H9 (cell line): ENCODE measurements at regions not wholly inside any gene's neighbourhood (a gene's known extent, or its start where the extent isn't known, plus 50 kb on each side); places are given as distances from the start of the nearest gene placed in this dataset.

Source experiments
- DNase-seq: peaks from one replicate; pipeline ENCODE4 v3.0.0-alpha.2; 2017
- H2AFZ ChIP-seq: one replicate; pipeline ENCODE4 v1.6.1; 2013; ENCODE audit warnings: mild to moderate bottlenecking, low read length, control low read depth, moderate library complexity
- H2AK5ac ChIP-seq: 2 replicates; pipeline ENCODE4 v1.6.1; 2013; ENCODE audit warnings: low read length, control low read depth, mixed read lengths; ENCODE audit not compliant: insufficient read length
- H2BK120ac ChIP-seq: one replicate; pipeline ENCODE4 v1.6.1; 2013; ENCODE audit warnings: low read depth, mild to moderate bottlenecking, low read length, control low read depth, inconsistent platforms; ENCODE audit not compliant: poor library complexity, severe bottlenecking
- H2BK12ac ChIP-seq: 2 replicates; pipeline ENCODE4 v1.6.1; 2013; ENCODE audit warnings: low read length, control low read depth, mixed read lengths, low read depth; ENCODE audit not compliant: insufficient read length
- H2BK15ac ChIP-seq: 2 replicates; pipeline ENCODE4 v1.6.1; 2013; ENCODE audit warnings: low read depth, low read length, control low read depth
- H2BK20ac ChIP-seq: one replicate; pipeline ENCODE4 v1.6.1; 2013; ENCODE audit warnings: low read depth, mild to moderate bottlenecking, low read length, control low read depth, inconsistent platforms; ENCODE audit not compliant: poor library complexity, severe bottlenecking
- H2BK5ac ChIP-seq: 2 replicates; pipeline ENCODE4 v1.6.1; 2013; ENCODE audit warnings: low read length, control low read depth, mixed read lengths; ENCODE audit not compliant: insufficient read length
- H3K14ac ChIP-seq: 2 replicates; pipeline ENCODE4 v1.6.1; 2013; ENCODE audit warnings: low read length, control low read depth; ENCODE audit not compliant: insufficient read depth
- H3K18ac ChIP-seq: 2 replicates; pipeline ENCODE4 v1.6.1; 2013; ENCODE audit warnings: low read depth, mild to moderate bottlenecking, mixed read lengths, low read length, control low read depth; ENCODE audit not compliant: insufficient read length
- H3K23ac ChIP-seq: 2 replicates; pipeline ENCODE4 v1.6.1; 2013; ENCODE audit warnings: low read length, control low read depth, mixed read lengths, low read depth; ENCODE audit not compliant: insufficient read length
- H3K23me2 ChIP-seq: 2 replicates; pipeline ENCODE4 v1.6.1; 2013; ENCODE audit warnings: low read depth, mild to moderate bottlenecking, mixed read lengths, low read length, control low read depth; ENCODE audit not compliant: insufficient read length, poor library complexity, severe bottlenecking
- H3K27ac ChIP-seq: 2 replicates; pipeline ENCODE4 v1.5.1; 2013; ENCODE audit warnings: low read length, control low read depth, mixed read lengths, low read depth; ENCODE audit not compliant: insufficient read length
- H3K27me3 ChIP-seq: 2 replicates; pipeline ENCODE4 v1.6.1; 2013; ENCODE audit warnings: low read length, control low read depth, inconsistent platforms; ENCODE audit not compliant: insufficient read depth
- H3K4ac ChIP-seq: 2 replicates; pipeline ENCODE4 v1.6.1; 2013; ENCODE audit warnings: low read depth, mild to moderate bottlenecking, control low read depth, inconsistent platforms, low read length, moderate library complexity
- H3K4me1 ChIP-seq: 2 replicates; pipeline ENCODE4 v1.6.1; 2013; ENCODE audit warnings: low read length, control low read depth, inconsistent platforms; ENCODE audit not compliant: insufficient read depth
- H3K4me2 ChIP-seq: 2 replicates; pipeline ENCODE4 v1.6.1; 2013; ENCODE audit warnings: low read length, control low read depth, mixed read lengths; ENCODE audit not compliant: insufficient read length, insufficient read depth
- H3K56ac ChIP-seq: 2 replicates; pipeline ENCODE4 v1.6.1; 2013; ENCODE audit warnings: low read depth, mild to moderate bottlenecking, mixed read lengths, low read length, control low read depth; ENCODE audit not compliant: insufficient read length
- H3K79me1 ChIP-seq: 2 replicates; pipeline ENCODE4 v1.6.1; 2013; ENCODE audit warnings: low read depth, mild to moderate bottlenecking, moderate library complexity, low read length, control low read depth, inconsistent platforms; ENCODE audit not compliant: insufficient read depth, poor library complexity, severe bottlenecking
- H3K79me2 ChIP-seq: 2 replicates; pipeline ENCODE4 v1.6.1; 2013; ENCODE audit warnings: low read length, control low read depth, inconsistent platforms; ENCODE audit not compliant: insufficient read depth
- H3K9ac ChIP-seq: 2 replicates; pipeline ENCODE4 v1.6.1; 2013; ENCODE audit warnings: low read length, control low read depth, mixed read lengths; ENCODE audit not compliant: insufficient read length; ENCODE audit errors: extremely low read depth
- H3K9me3 ChIP-seq: one replicate; pipeline ENCODE4 v1.6.1; 2013; ENCODE audit warnings: low read depth, low read length, inconsistent platforms; ENCODE audit not compliant: control insufficient read depth
- H3T11ph ChIP-seq: one replicate; pipeline ENCODE4 v1.6.1; 2013; ENCODE audit warnings: mild to moderate bottlenecking, low read length, control low read depth, inconsistent platforms
- H4K20me1 ChIP-seq: one replicate; pipeline ENCODE4 v1.6.1; 2013; ENCODE audit not compliant: control insufficient read depth, insufficient read length, insufficient read depth
- H4K5ac ChIP-seq: 2 replicates; pipeline ENCODE4 v1.6.1; 2013; ENCODE audit warnings: low read depth, mild to moderate bottlenecking, mixed read lengths, low read length, control low read depth; ENCODE audit not compliant: insufficient read length
- H4K8ac ChIP-seq: replicated peaks from 2 replicates; pipeline ENCODE4 v1.6.1; 2013; ENCODE audit warnings: low read length, control low read depth, mixed read lengths, low read depth; ENCODE audit not compliant: insufficient read length
- H4K91ac ChIP-seq: 2 replicates; pipeline ENCODE4 v1.6.1; 2013; ENCODE audit warnings: low read depth, mild to moderate bottlenecking, moderate library complexity, mixed read lengths, low read length, control low read depth; ENCODE audit not compliant: insufficient read length
- H3K27ac Mint-ChIP-seq, 3 experiments: 2 replicates in 2 of 3; 3 replicates in 1 of 3; pipeline ENCODE4 v1.8.0; 2020 to 2021; ENCODE audit warnings: mixed read lengths in 3 of 3, mild to moderate bottlenecking in 1 of 3, moderate library complexity in 1 of 3
- H3K27me3 Mint-ChIP-seq: 2 replicates; pipeline ENCODE4 v1.8.0; 2021; ENCODE audit warnings: low read depth, mild to moderate bottlenecking, moderate library complexity, mixed read lengths
- H3K36me3 Mint-ChIP-seq, 3 experiments: 2 replicates in 2 of 3; 3 replicates in 1 of 3; pipeline ENCODE4 v1.8.0; 2020 to 2021; ENCODE audit warnings: low read depth in 3 of 3, mixed read lengths in 3 of 3; ENCODE audit not compliant: insufficient read depth in 1 of 3
- H3K4me1 Mint-ChIP-seq, 2 experiments: 2 replicates each; pipeline ENCODE4 v1.8.0; 2020; ENCODE audit warnings: mixed read lengths in 2 of 2
- H3K4me3 Mint-ChIP-seq, 2 experiments: 2 replicates in 1 of 2; 3 replicates in 1 of 2; pipeline ENCODE4 v1.8.0; 2020 to 2021; ENCODE audit warnings: mild to moderate bottlenecking in 2 of 2, mixed read lengths in 2 of 2, moderate library complexity in 1 of 2
- H3K9me3 Mint-ChIP-seq, 2 experiments: 2 replicates in 1 of 2; 3 replicates in 1 of 2; pipeline ENCODE4 v1.8.0; 2020; ENCODE audit warnings: mild to moderate bottlenecking in 2 of 2, mixed read lengths in 2 of 2, moderate library complexity in 1 of 2
- CTCF ChIP-seq: fragments of 200-600 bp; sonication (generic); conservative IDR thresholded peaks from 3 replicates; pipeline ENCODE4 v1.8.0; 2021; ENCODE audit warnings: antibody characterized with exemption, mild to moderate bottlenecking
- WGBS: extraction: QIAGEN DNeasy Blood & Tissue Kit; methylation state at CpG from one replicate; pipeline ENCODE4 v1.1.7; 2013; ENCODE audit warnings: missing lambda C conversion rate, low lambda C conversion rate, mixed read lengths; ENCODE audit not compliant: insufficient read length; ENCODE audit errors: extremely low coverage; 5-methylcytosine and 5-hydroxymethylcytosine counted together

- H2BK5ac ChIP-seq: no peak overlapping the region
- no peak overlapping the region for H3K14ac ChIP-seq
- H3K27ac Mint-ChIP-seq: peak overlapping the region in 2 of 3 experiments; percentile 17 to 28; a peak in 2 of 7 replicates
- H3K9ac ChIP-seq: no peak overlapping the region
- H3K23ac ChIP-seq: no peak overlapping the region
- WGBS: no CpG with 5 or more reads among the region's 2 CpGs
- no peaks in the 10 kb centered on the region for H3K4me1 Mint-ChIP-seq
- no peak overlapping the region for H2BK120ac ChIP-seq
- H3K18ac ChIP-seq: no peak overlapping the region
- H3K56ac ChIP-seq: no peak overlapping the region
- no peak overlapping the region for H2BK12ac ChIP-seq
- no peaks in the 10 kb centered on the region for H3K27me3 Mint-ChIP-seq
- H3K4me1 ChIP-seq: no peaks in the 10 kb centered on the region
- H3K27me3 ChIP-seq: no peaks in the 10 kb centered on the region; the same call in 1 of the 2 replicates
- no peak for DNase-seq
- H4K5ac ChIP-seq: no peak overlapping the region
- H3K4ac ChIP-seq: no peak overlapping the region
- no peaks in the 10 kb centered on the region for H3K79me1 ChIP-seq
- H3K27ac ChIP-seq: no peak overlapping the region
- no peak overlapping the region for H2AK5ac ChIP-seq
- no peak overlapping the region for H3K4me2 ChIP-seq
- no peak overlapping the region for H3T11ph ChIP-seq
- no peak overlapping the region for H4K91ac ChIP-seq
- H3K36me3 Mint-ChIP-seq: peaks cover 8 to 46% (median 24%) of the 10 kb centered on the region in 3 experiments; a peak in 6 of 7 replicates
- H3K79me2 ChIP-seq: no peaks in the 10 kb centered on the region
- no peaks in the 10 kb centered on the region for H3K9me3 Mint-ChIP-seq
- H3K4me3 Mint-ChIP-seq: no peak overlapping the region
- TF ChIP-seq CTCF: no peak
- no peak overlapping the region for H2BK20ac ChIP-seq
- no peak overlapping the region for H4K8ac ChIP-seq
- H3K9me3 ChIP-seq: no peaks in the 10 kb centered on the region
- no peaks in the 10 kb centered on the region for H4K20me1 ChIP-seq
- H2BK15ac ChIP-seq: no peak overlapping the region
- no peak overlapping the region for H2AFZ ChIP-seq
- H3K23me2 ChIP-seq: no peaks in the 10 kb centered on the region
Measured at GRCh38 chr9:23635276-23635675, 190.8 kb downstream of the ELAVL2 start.
